ENCODE measurements at regions not wholly inside any gene's neighbourhood (a gene's known extent, or its start where the extent isn't known, plus 50 kb on each side); places are given as distances from the start of the nearest gene placed in this dataset.
"Not testable (repeated sequence)": the region's sequence is repeated elsewhere in the genome, so short reads cannot be mapped to it uniquely, and the experiment has no call there.

- H3K36me3 Mint-ChIP-seq = no peaks in the 10 kb centered on the region
- Histone ChIP-seq H3K4me3 (replicated peaks in 1 of 3; ENCODE audit: low read depth in 2 of 3, low read length in 3 of 3) (no peak overlapping the region), H4K20me1 (ENCODE audit: insufficient read depth, low read length) (no peaks in the 10 kb centered on the region), H3K36me3 (replicated peaks in 1 of 2; ENCODE audit: control insufficient read depth in 1 of 2, insufficient read depth in 2 of 2, low read length in 2 of 2) (no peaks in the 10 kb centered on the region), H3K79me2 (ENCODE audit: insufficient read depth, low read length) (no peaks in the 10 kb centered on the region), H2AFZ (ENCODE audit: insufficient read depth, low read depth, low read length, poor library complexity, severe bottlenecking) (no peak overlapping the region), H3K27ac (ENCODE audit: low read depth in 1 of 2, low read length in 2 of 2) (no peak overlapping the region), H3K9ac (ENCODE audit: insufficient read depth, low read length, poor library complexity, severe bottlenecking) (no peak overlapping the region), H3K4me1 (ENCODE audit: control insufficient read depth in 1 of 2, insufficient read depth in 2 of 2, low read length in 2 of 2) (no peaks in the 10 kb centered on the region), H3K9me3 (replicated peaks in 1 of 2; ENCODE audit: control insufficient read depth in 1 of 2, insufficient read depth in 1 of 2, low read length in 2 of 2) (peaks cover 0 to 5% of the 10 kb centered on the region in 2 donors), H3K4me2 (replicated peaks; ENCODE audit: extremely low read depth, low read length, poor library complexity, severe bottlenecking) (no peak overlapping the region), H3K27me3 (ENCODE audit: control insufficient read depth in 2 of 2, insufficient read depth in 2 of 2, low read length in 2 of 2) (no peaks in the 10 kb centered on the region)
- H3K4me1 Mint-ChIP-seq = no peaks in the 10 kb centered on the region
- no peak for DNase-seq
- H3K4me3 Mint-ChIP-seq = no peak overlapping the region
- intact Hi-C loops (cut with micrococcal nuclease) = no loop called here
- no CpG with 5 or more reads among the region's 2 CpGs for WGBS (ENCODE audit: insufficient coverage)
- no peak for TF ChIP-seq CTCF (IDR thresholded peaks at IDR 0.05)
- H3K9me3 Mint-ChIP-seq = peaks cover 0 to 7% (median 4%) of the 10 kb centered on the region in 7 donors
- H3K27ac Mint-ChIP-seq = no peak overlapping the region
- H3K27me3 Mint-ChIP-seq (ENCODE audit: low read depth in 3 of 3) = peaks cover 0 to 1% (median 0%) of the 10 kb centered on the region in 3 donors
These were observed 904.6 kb upstream of the FBXO33 start for GRCh38 chr14:40336846-40337245.

- H3K4me1 Mint-ChIP-seq; H3K9me3 ChIP-seq (replicated peaks in 1 of 2; ENCODE audit: control insufficient read depth in 1 of 2, insufficient read depth in 1 of 2, low read length in 2 of 2); DNase-seq; H3K4me3 ChIP-seq (replicated peaks in 1 of 3; ENCODE audit: low read depth in 2 of 3, low read length in 3 of 3); H3K9ac ChIP-seq (ENCODE audit: insufficient read depth, low read length, poor library complexity, severe bottlenecking); H3K27ac ChIP-seq (ENCODE audit: low read depth in 1 of 2, low read length in 2 of 2); intact Hi-C loops (cut with micrococcal nuclease); H3K4me1 ChIP-seq (ENCODE audit: control insufficient read depth in 1 of 2, insufficient read depth in 2 of 2, low read length in 2 of 2); H3K36me3 ChIP-seq (replicated peaks in 1 of 2; ENCODE audit: control insufficient read depth in 1 of 2, insufficient read depth in 2 of 2, low read length in 2 of 2); H3K4me2 ChIP-seq (replicated peaks; ENCODE audit: extremely low read depth, low read length, poor library complexity, severe bottlenecking); H3K79me2 ChIP-seq (ENCODE audit: insufficient read depth, low read length); H2AFZ ChIP-seq (ENCODE audit: insufficient read depth, low read depth, low read length, poor library complexity, severe bottlenecking); H3K36me3 Mint-ChIP-seq; H3K4me3 Mint-ChIP-seq; H4K20me1 ChIP-seq (ENCODE audit: insufficient read depth, low read length); H3K27ac Mint-ChIP-seq; H3K27me3 Mint-ChIP-seq (ENCODE audit: low read depth in 3 of 3); H3K27me3 ChIP-seq (ENCODE audit: control insufficient read depth in 2 of 2, insufficient read depth in 2 of 2, low read length in 2 of 2): not testable (repeated sequence)
- peaks cover 0 to 15% (median 4%) of the 10 kb centered on the region in 7 donors for H3K9me3 Mint-ChIP-seq
- no CpG with 5 or more reads among the region's 9 CpGs for WGBS (ENCODE audit: insufficient coverage)
These were observed 894.3 kb upstream of the FBXO33 start for GRCh38 chr14:40326519-40326918.
